Glutamatergic neuron (in vitro differentiated cells): ENCODE measurements at regions not wholly inside any gene's neighbourhood (a gene's known extent, or its start where the extent isn't known, plus 50 kb on each side); places are given as distances from the start of the nearest gene placed in this dataset.

Source experiments
- DNase-seq: peaks from one replicate; pipeline ENCODE4 v3.0.0; 2022
- H3K27ac Mint-ChIP-seq: one replicate; pipeline ENCODE4 v1.8.0; 2020; ENCODE audit warnings: mild to moderate bottlenecking, mixed read lengths, inconsistent platforms; ENCODE audit not compliant: unreplicated experiment
- H3K27me3 Mint-ChIP-seq: one replicate; pipeline ENCODE4 v1.8.0; 2020; ENCODE audit warnings: mild to moderate bottlenecking, moderate library complexity, mixed read lengths, inconsistent platforms; ENCODE audit not compliant: unreplicated experiment
- H3K36me3 Mint-ChIP-seq: one replicate; pipeline ENCODE4 v1.8.0; 2020; ENCODE audit warnings: mild to moderate bottlenecking, mixed read lengths, inconsistent platforms; ENCODE audit not compliant: unreplicated experiment
- H3K4me1 Mint-ChIP-seq: one replicate; pipeline ENCODE4 v1.8.0; 2020; ENCODE audit warnings: mild to moderate bottlenecking, low read depth, mixed read lengths, inconsistent platforms; ENCODE audit not compliant: unreplicated experiment
- H3K4me3 Mint-ChIP-seq: one replicate; pipeline ENCODE4 v1.8.0; 2020; ENCODE audit warnings: mild to moderate bottlenecking, mixed read lengths, inconsistent platforms; ENCODE audit not compliant: unreplicated experiment
- H3K9me3 Mint-ChIP-seq: one replicate; pipeline ENCODE4 v1.8.0; 2020; ENCODE audit warnings: mild to moderate bottlenecking, moderate library complexity, mixed read lengths, inconsistent platforms; ENCODE audit not compliant: unreplicated experiment
- CTCF ChIP-seq: fragments of 200-600 bp; sonication (generic); IDR thresholded peaks from one replicate; pipeline ENCODE4 v1.5.0; 2021; ENCODE audit not compliant: partially characterized antibody, unreplicated experiment

DNA sequence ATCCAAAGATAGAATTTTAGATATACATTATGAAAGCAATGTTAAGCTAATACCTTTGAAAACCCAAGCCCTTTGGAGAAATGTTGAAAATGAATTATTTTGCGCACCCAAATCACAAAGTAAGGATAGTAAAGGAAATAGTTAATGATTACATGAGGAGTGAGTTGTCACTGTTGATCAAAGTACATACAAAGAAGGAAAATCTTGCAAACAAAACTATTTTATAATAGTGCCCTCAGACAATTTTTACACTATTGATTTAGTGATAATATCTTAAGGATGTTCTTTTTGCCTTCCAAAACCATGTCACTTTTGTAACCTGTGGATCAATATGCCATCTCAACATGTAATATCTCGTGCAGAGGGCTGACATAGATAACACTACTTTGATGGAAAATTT lies 146.8 kb downstream of the DUSP6 start:
- no peak for DNase-seq
- Mint-ChIP-seq H3K27me3 (no peaks in the 10 kb centered on the region), H3K9me3 (no peaks in the 10 kb centered on the region)

GRCh38 chr12:89203144-89203543 lies 149.2 kb downstream of the DUSP6 start:
- no peaks in the 10 kb centered on the region for H3K36me3 Mint-ChIP-seq
- no peaks in the 10 kb centered on the region for H3K4me1 Mint-ChIP-seq
- no peak overlapping the region for H3K4me3 Mint-ChIP-seq
- TF ChIP-seq CTCF = no peak
- H3K27me3 Mint-ChIP-seq = no peaks in the 10 kb centered on the region
- no peak for DNase-seq
- no peak overlapping the region for H3K27ac Mint-ChIP-seq
- H3K9me3 Mint-ChIP-seq = no peaks in the 10 kb centered on the region

More for the DNA sequence above, 146.8 kb downstream of the DUSP6 start:
- no peaks in the 10 kb centered on the region for H3K36me3 Mint-ChIP-seq
- no peak overlapping the region for H3K27ac Mint-ChIP-seq
- no peaks in the 10 kb centered on the region for H3K4me1 Mint-ChIP-seq
- H3K4me3 Mint-ChIP-seq = no peak overlapping the region
- TF ChIP-seq CTCF = no peak

- no peaks in the 10 kb centered on the region for H3K9me3 Mint-ChIP-seq
- no peaks in the 10 kb centered on the region for H3K4me1 Mint-ChIP-seq
- H3K27ac Mint-ChIP-seq = no peak overlapping the region
Observed at GRCh38 chr12:89200217-89200616, 152.1 kb downstream of the DUSP6 start.

GRCh38 chr12:89195470-89195869 lies 156.8 kb downstream of the DUSP6 start:
- H3K27ac Mint-ChIP-seq = no peak overlapping the region

More at GRCh38 chr12:89200217-89200616, 152.1 kb downstream of the DUSP6 start:
- H3K36me3 Mint-ChIP-seq = no peaks in the 10 kb centered on the region
- DNase-seq = no peak
- no peaks in the 10 kb centered on the region for H3K27me3 Mint-ChIP-seq
- TF ChIP-seq CTCF = no peak
- no peak overlapping the region for H3K4me3 Mint-ChIP-seq

DNA sequence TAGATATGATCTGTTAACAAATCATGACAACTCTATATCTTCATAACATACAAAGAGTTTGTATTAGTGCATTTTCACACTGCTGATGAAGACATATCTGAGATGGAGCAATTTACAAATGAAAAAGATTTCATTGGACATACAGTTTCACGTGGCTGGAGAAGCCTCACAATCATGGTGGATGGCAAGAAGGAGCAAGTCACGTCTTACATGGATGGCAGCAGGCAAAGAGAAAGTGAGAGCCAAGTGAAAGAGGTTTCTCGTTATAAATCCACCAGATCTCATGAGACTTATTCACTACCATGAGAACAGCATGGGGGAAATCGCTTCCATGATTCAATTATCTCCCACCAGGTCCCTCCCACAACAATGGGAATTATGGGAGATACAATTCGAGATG lies 157.6 kb downstream of the DUSP6 start:
- Mint-ChIP-seq H3K9me3 (no peaks in the 10 kb centered on the region), H3K27me3 (no peaks in the 10 kb centered on the region), H3K4me1 (no peaks in the 10 kb centered on the region), H3K27ac (no peak overlapping the region), H3K4me3 (no peak overlapping the region), H3K36me3 (no peaks in the 10 kb centered on the region)
- no peak for DNase-seq
- no peak for TF ChIP-seq CTCF

More at GRCh38 chr12:89195470-89195869, 156.8 kb downstream of the DUSP6 start:
- H3K36me3 Mint-ChIP-seq = no peaks in the 10 kb centered on the region
- no peak overlapping the region for H3K4me3 Mint-ChIP-seq
- no peak for TF ChIP-seq CTCF
- no peaks in the 10 kb centered on the region for H3K27me3 Mint-ChIP-seq
- H3K9me3 Mint-ChIP-seq = no peaks in the 10 kb centered on the region
- DNase-seq = no peak
- H3K4me1 Mint-ChIP-seq = no peaks in the 10 kb centered on the region
